Ovary (tissue), 7 donors: ENCODE measurements at regions not wholly inside any gene's neighbourhood (a gene's known extent, or its start where the extent isn't known, plus 50 kb on each side); places are given as distances from the start of the nearest gene placed in this dataset.

Experiments used
- DNase-seq, 5 donors: peaks; one replicate each; pipeline ENCODE4 v3.0.0-alpha.2; 2019 to 2020
- H3K27ac ChIP-seq, 2 donors: fragments of 200-600 bp; one replicate each; pipeline versions ENCODE4 v1.5.1 to v1.8.0; 2019 to 2022
- H3K27me3 ChIP-seq: fragments of 200-600 bp; one replicate; pipeline ENCODE4 v1.8.0; 2022
- H3K36me3 ChIP-seq: fragments of 200-600 bp; sonication (generic); one replicate; pipeline ENCODE4 v1.5.1; 2019
- H3K4me1 ChIP-seq: one replicate; pipeline ENCODE4 v1.8.1; 2013; ENCODE audit warnings: mild to moderate bottlenecking, moderate library complexity; ENCODE audit not compliant: insufficient read depth
- H3K4me3 ChIP-seq: fragments of 200-600 bp; sonication (generic); one replicate; pipeline ENCODE4 v1.5.1; 2017
- H3K9me3 ChIP-seq, 2 donors: fragments of 200-600 bp in 1 of 2; sonication (generic) in 1 of 2; one replicate each; pipeline versions ENCODE4 v1.5.1 to v1.8.1; 2013 to 2019; ENCODE audit warnings: mild to moderate bottlenecking in 1 of 2, moderate library complexity in 1 of 2
- EP300 ChIP-seq: sonication (generic); formaldehyde crosslinking; IDR thresholded peaks from one replicate; pipeline ENCODE4 v1.6.1; 2017; ENCODE audit warnings: antibody characterized with exemption
- POLR2A ChIP-seq: fragments of 450-650 bp; IDR thresholded peaks from one replicate; pipeline ENCODE4 v1.6.1; 2017; ENCODE audit warnings: antibody characterized with exemption, mild to moderate bottlenecking, moderate library complexity
- WGBS, 3 donors: extraction: QIAGEN DNeasy Blood & Tissue Kit in 1 of 3; methylation state at CpG; one replicate each; pipeline versions ENCODE4 v1.1.5 to v1.1.7; 2013 to 2017; 5-methylcytosine and 5-hydroxymethylcytosine counted together
- intact Hi-C, 4 donors: fragments of 100-400 bp; cut with DNase I; formaldehyde crosslinking; loops; one replicate each; pipeline versions ENCODE4 v1.11.0 to v1.15.1; 2022 to 2023
- TF ChIP-seq, protein P1 (sequence below), 3 donors: fragments of 450-650 bp in 2 of 3; fragments of 200-600 bp in 1 of 3; IDR thresholded peaks; one replicate each; pipeline versions ENCODE4 v1.5.1 to v1.8.0; 2016 to 2022; ENCODE audit warnings: antibody characterized with exemption in 3 of 3, mild to moderate bottlenecking in 1 of 3
- donor health status: DM: no; HTN: no; CAD: no; lungs with moderate emphysema.
- donor health status: DM: no; HTN: no; CAD: no.
- donor health status: Bipolar disorder and iron deficiency.
- donor health status: DM: no; HTN: no; CAD: no.
- donor health status: DM: yes; HTN: yes; CAD: no.

DNA sequence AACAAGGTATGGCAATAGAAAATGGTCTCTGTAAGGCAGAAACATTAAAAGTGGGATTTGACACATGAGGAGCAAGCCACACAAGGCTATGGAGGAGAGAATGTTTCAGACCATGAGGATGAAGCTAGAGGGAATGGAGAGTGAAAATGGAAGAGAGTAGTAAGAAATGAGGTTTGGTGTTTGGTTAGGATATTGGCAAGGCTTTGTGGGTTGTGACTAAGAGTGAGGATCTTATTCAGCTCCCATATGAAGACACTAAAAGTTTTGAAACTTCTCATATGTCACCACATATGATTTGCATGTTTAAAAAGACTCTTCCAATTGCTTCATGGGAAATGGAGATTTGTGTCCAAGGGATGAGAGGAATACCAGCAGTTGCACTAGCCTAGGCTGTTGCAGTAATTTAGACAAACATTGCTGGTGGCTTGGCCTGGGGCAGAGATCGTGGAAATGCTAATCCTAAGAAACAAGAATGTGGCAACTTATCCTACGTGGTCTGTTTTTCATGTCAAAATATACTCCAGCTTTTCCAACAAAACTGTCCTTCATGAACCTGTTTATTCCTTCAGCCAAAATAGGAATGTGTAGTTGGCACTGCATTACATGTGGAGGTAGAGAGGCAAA, 749.0 kb downstream of the PDCD6IP start:
- no peak for DNase-seq
- Histone ChIP-seq H3K27me3 (no peaks in the 10 kb centered on the region), H3K4me3 (no peak overlapping the region), H3K27ac (no peak overlapping the region), H3K36me3 (no peaks in the 10 kb centered on the region), H3K4me1 (no peaks in the 10 kb centered on the region), H3K9me3 (no peaks in the 10 kb centered on the region)
- WGBS, 3 donors, result 65 to 82% (median 80%) methylated on average over 2 of the region's 2 CpGs
- TF ChIP-seq EP300, result no peak
- TF ChIP-seq, protein P1, sequence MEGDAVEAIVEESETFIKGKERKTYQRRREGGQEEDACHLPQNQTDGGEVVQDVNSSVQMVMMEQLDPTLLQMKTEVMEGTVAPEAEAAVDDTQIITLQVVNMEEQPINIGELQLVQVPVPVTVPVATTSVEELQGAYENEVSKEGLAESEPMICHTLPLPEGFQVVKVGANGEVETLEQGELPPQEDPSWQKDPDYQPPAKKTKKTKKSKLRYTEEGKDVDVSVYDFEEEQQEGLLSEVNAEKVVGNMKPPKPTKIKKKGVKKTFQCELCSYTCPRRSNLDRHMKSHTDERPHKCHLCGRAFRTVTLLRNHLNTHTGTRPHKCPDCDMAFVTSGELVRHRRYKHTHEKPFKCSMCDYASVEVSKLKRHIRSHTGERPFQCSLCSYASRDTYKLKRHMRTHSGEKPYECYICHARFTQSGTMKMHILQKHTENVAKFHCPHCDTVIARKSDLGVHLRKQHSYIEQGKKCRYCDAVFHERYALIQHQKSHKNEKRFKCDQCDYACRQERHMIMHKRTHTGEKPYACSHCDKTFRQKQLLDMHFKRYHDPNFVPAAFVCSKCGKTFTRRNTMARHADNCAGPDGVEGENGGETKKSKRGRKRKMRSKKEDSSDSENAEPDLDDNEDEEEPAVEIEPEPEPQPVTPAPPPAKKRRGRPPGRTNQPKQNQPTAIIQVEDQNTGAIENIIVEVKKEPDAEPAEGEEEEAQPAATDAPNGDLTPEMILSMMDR (IDR thresholded peaks at IDR 0.05), result no peak
- TF ChIP-seq POLR2A, result no peak
- intact Hi-C loops, result no loop called here

DNA sequence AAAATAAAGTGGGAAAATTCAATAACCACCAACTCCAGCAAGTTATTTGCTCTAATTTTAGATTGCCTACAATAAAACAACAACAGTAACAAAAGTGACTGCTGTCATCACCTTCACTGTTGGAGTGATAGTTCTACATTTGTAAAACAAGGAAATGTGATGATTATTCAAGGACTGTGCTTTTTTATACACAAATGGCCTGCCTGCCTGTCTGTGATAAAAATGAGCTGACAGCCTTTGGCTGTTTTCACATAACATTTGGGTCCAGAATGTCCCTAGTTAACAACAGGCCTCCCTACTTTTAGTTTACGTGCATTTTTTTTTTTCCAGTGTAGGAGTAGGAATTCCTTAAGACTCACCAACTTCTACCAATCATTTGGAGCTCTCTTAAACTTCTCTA, 768.8 kb downstream of the PDCD6IP start:
- intact Hi-C loops, result no loop called here
- Histone ChIP-seq H3K4me1 (no peaks in the 10 kb centered on the region), H3K27me3 (no peaks in the 10 kb centered on the region), H3K27ac (no peak overlapping the region), H3K9me3 (no peaks in the 10 kb centered on the region), H3K36me3 (no peaks in the 10 kb centered on the region), H3K4me3 (no peak overlapping the region)
- WGBS, 3 donors, result 31 to 33% (median 33%) methylated on average over 1 of the region's 1 CpG
- TF ChIP-seq POLR2A (no peak), EP300 (no peak)
- TF ChIP-seq, protein P1 (IDR thresholded peaks at IDR 0.05), result no peak
- DNase-seq, result no peak

DNA sequence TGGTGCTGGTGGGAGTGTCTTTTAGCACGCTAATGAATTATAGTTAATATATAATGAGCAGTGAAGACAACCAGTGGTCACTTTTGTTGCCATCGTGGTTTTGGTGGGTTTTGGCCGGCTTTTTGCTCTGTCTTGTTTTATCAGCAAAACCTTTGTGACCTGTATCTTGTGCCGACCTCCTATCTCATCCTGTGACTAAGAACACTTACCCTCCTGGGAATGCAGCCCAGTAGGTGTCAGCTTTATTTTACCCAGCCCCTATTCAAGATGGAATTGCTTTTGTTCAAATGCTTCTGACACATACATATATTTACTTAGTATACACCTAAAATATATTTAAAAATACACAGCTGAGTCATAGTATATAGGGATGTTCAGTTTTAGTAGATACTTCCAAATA, 770.3 kb downstream of the PDCD6IP start:
- no peak overlapping the region for H3K27ac ChIP-seq
- intact Hi-C loops, result no loop called here
- TF ChIP-seq POLR2A, result no peak
- no peak for DNase-seq
- WGBS, 3 donors, result 55 to 62% (median 59%) methylated on average over 4 of the region's 4 CpGs
- no peaks in the 10 kb centered on the region for H3K27me3 ChIP-seq
- H3K4me3 ChIP-seq, result no peak overlapping the region
- H3K9me3 ChIP-seq, result no peaks in the 10 kb centered on the region
- no peaks in the 10 kb centered on the region for H3K36me3 ChIP-seq
- no peaks in the 10 kb centered on the region for H3K4me1 ChIP-seq

DNA sequence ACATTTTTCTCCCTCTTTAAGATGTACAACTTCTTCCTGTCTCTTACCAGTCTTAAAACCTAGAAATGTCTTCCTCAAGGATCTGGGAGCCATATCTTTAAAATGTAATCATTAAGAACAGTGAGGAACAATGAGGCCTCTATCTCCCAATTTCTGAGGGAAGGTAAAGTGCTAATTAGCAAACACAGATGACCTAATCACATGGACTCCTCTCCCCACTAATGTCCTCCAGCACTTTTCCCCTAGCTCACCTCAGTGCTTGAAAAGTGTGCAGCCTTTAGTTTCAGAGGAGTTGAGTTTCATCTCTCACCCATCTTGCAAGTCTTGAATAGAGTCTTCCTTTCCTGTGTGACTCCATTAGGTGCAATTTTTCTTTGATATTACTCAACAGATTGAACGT, 771.0 kb downstream of the PDCD6IP start:
- WGBS, 3 donors, result 0 to 43% (median 38%) methylated on average over 1 of the region's 1 CpG
- Histone ChIP-seq H3K9me3 (no peaks in the 10 kb centered on the region), H3K27me3 (no peaks in the 10 kb centered on the region), H3K4me3 (no peak overlapping the region), H3K36me3 (no peaks in the 10 kb centered on the region), H3K4me1 (no peaks in the 10 kb centered on the region), H3K27ac (no peak overlapping the region)
- no peak for DNase-seq
- intact Hi-C loops, result no loop called here
- TF ChIP-seq EP300, result no peak
- TF ChIP-seq, protein P1 (IDR thresholded peaks at IDR 0.05), result no peak
- TF ChIP-seq POLR2A, result no peak

DNA sequence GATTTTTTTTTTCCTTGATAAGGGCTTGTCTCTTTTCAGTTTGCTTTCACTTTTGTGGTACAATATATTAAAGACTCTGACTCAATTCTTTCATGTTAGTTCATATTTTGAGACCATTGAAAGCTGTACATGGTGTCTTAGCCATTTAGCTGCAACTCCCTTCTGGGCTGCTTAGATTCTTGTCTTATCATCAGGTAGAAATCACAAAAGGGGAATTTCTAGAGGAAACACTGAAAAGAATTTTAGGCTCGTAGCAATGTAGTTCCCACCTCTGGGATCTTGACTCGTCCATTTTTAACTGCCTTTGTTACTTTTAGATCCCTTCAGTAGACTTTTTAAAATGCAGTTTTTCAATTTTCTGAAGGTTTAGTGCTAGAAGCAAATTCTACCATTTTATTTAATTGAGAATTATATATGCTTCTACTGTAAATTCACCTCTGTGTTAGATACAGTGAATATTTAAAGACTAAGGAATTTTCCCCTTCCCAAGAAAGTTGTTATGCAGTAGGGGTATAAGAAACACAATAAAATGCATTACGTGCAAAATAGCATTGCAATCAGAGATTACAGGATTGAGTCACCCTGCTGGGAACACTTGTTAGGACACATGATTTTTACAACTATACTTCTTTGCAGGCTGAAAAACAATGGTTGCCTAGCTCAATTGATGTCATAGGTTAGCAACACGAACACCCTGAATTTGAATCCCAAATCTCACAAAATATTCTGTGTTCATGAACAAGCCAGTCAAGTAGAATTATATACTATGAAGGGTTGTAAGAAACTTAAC, 772.7 kb downstream of the PDCD6IP start:
- intact Hi-C loops, result no loop called here
- no peaks in the 10 kb centered on the region for H3K36me3 ChIP-seq
- TF ChIP-seq POLR2A (no peak), EP300 (no peak)
- TF ChIP-seq, protein P1 (IDR thresholded peaks at IDR 0.05), result no peak
- WGBS, 3 donors, result 61 to 71% (median 62%) methylated on average over 4 of the region's 4 CpGs
- no peak overlapping the region for H3K27ac ChIP-seq
- H3K4me3 ChIP-seq, result no peak overlapping the region
- H3K4me1 ChIP-seq, result no peaks in the 10 kb centered on the region
- no peak for DNase-seq
- H3K9me3 ChIP-seq, result no peaks in the 10 kb centered on the region
- no peaks in the 10 kb centered on the region for H3K27me3 ChIP-seq
